ENCODE measurements at regions not wholly inside any gene's neighbourhood (a gene's known extent, or its start where the extent isn't known, plus 50 kb on each side); places are given as distances from the start of the nearest gene placed in this dataset.

GRCh38 chr11:19307498-19307897 lies 66.8 kb upstream of the E2F8 start:
- TF ChIP-seq BACH2 (CRISPR knock-in tag; IDR thresholded peaks at IDR 0.05; ENCODE audit: borderline replicate concordance) = no peak
- no peak for TF ChIP-seq ISL1 (CRISPR knock-in tag; IDR thresholded peaks at IDR 0.05)
- no peak for TF ChIP-seq ARNTL (CRISPR knock-in tag; IDR thresholded peaks at IDR 0.05; ENCODE audit: borderline replicate concordance, low read depth)
- TF ChIP-seq CSDC2 (CRISPR knock-in tag; IDR thresholded peaks at IDR 0.05) = no peak
- TF ChIP-seq CSRNP3 (CRISPR knock-in tag; IDR thresholded peaks at IDR 0.05) = no peak
- TF ChIP-seq GLIS3 (CRISPR knock-in tag; IDR thresholded peaks at IDR 0.05) = no peak
- no peak for TF ChIP-seq POU6F1 (CRISPR knock-in tag; IDR thresholded peaks at IDR 0.05; ENCODE audit: borderline replicate concordance, low read depth)
- TF ChIP-seq ZNF565 (CRISPR knock-in tag; conservative IDR thresholded peaks at IDR 0.05; ENCODE audit: low read depth) = no peak
- no peak for TF ChIP-seq OSR1 (CRISPR knock-in tag; IDR thresholded peaks at IDR 0.05)
- no peak for TF ChIP-seq RARB (CRISPR knock-in tag; IDR thresholded peaks at IDR 0.05)
- no peak for TF ChIP-seq SNAI2 (CRISPR knock-in tag; IDR thresholded peaks at IDR 0.05)
- TF ChIP-seq ZNF8 (CRISPR knock-in tag; IDR thresholded peaks at IDR 0.05) = no peak
- TF ChIP-seq TSHZ2 (CRISPR knock-in tag; IDR thresholded peaks at IDR 0.05) = no peak
- TF ChIP-seq TOX (CRISPR knock-in tag; IDR thresholded peaks at IDR 0.05; ENCODE audit: borderline replicate concordance) = no peak
- no peak for TF ChIP-seq PPARA (CRISPR knock-in tag; IDR thresholded peaks at IDR 0.05; ENCODE audit: borderline replicate concordance)
- no peak for TF ChIP-seq TCF4 (CRISPR knock-in tag; IDR thresholded peaks at IDR 0.05; ENCODE audit: borderline replicate concordance)
- TF ChIP-seq ZFP3 (CRISPR knock-in tag; IDR thresholded peaks at IDR 0.05) = no peak
- ATAC-seq = no peak

GRCh38 chr11:19306179-19306944 lies 65.6 kb upstream of the E2F8 start:
- no peak for ATAC-seq
- no peak for TF ChIP-seq ZFP30 (CRISPR knock-in tag; IDR thresholded peaks at IDR 0.05)
- no peak for TF ChIP-seq PATZ1 (CRISPR knock-in tag; IDR thresholded peaks at IDR 0.05; ENCODE audit: borderline replicate concordance)
- no peak for TF ChIP-seq ARNTL (CRISPR knock-in tag; IDR thresholded peaks at IDR 0.05; ENCODE audit: borderline replicate concordance, low read depth)
- no peak for TF ChIP-seq ZC3H10 (CRISPR knock-in tag; IDR thresholded peaks at IDR 0.05)
- no peak for TF ChIP-seq CSDC2 (CRISPR knock-in tag; IDR thresholded peaks at IDR 0.05)

- no peak for ATAC-seq
- TF ChIP-seq TOX (CRISPR knock-in tag; IDR thresholded peaks at IDR 0.05; ENCODE audit: borderline replicate concordance) (no peak), POU6F1 (CRISPR knock-in tag; IDR thresholded peaks at IDR 0.05; ENCODE audit: borderline replicate concordance, low read depth) (no peak), ZFP30 (CRISPR knock-in tag; IDR thresholded peaks at IDR 0.05) (no peak), RARB (CRISPR knock-in tag; IDR thresholded peaks at IDR 0.05) (no peak), ZFP3 (CRISPR knock-in tag; IDR thresholded peaks at IDR 0.05) (no peak), ESRRG (CRISPR knock-in tag; IDR thresholded peaks at IDR 0.05) (no peak)
Measured at GRCh38 chr11:19301361-19301760, 60.6 kb upstream of the E2F8 start.
